ENCODE measurements at regions not wholly inside any gene's neighbourhood (a gene's known extent, or its start where the extent isn't known, plus 50 kb on each side); places are given as distances from the start of the nearest gene placed in this dataset.

DNA sequence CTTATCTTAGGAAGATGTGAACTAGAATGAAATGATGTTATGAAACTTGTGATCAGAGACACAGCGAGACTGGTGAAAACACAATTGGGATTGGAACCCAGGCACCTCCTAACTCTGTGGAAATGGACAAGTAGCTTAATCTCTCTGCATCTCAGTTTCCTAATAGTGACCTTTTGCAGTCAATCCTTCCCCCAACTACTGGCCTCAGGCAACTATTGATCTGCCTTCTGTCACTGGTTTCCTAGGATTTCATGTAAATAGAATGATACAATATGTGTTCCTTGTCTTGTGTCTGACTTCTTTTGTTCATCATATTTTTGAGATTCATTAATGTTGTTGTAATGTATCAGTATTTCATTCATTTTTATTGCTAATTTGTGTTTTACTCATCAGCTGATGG, 341.7 kb downstream of the REEP3 start (continued):
- TF ChIP-seq ESRRG (CRISPR knock-in tag; IDR thresholded peaks at IDR 0.05): no peak
- TF ChIP-seq ISL1 (CRISPR knock-in tag; IDR thresholded peaks at IDR 0.05): no peak
- TF ChIP-seq ARNTL (CRISPR knock-in tag; IDR thresholded peaks at IDR 0.05; ENCODE audit: borderline replicate concordance, low read depth): no peak

DNA sequence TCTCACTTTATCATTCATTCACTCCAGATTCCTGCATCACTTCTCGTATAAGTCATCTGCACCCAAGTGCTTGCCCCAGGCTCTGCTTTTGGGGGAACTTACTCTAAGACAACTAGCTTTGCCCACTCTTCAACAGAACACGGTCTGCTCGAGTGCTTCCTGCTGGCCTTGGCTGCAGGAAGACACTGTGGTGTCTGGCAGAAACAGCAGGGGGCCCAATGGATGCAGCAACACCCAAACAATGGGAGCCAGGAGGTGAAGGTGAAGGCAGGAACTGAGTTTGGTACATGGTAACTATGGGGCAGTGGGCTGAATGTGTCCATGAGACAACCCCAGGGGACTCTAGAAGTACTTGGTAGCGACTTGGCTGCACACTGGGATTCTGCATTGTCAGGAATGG, 344.0 kb downstream of the REEP3 start:
- TF ChIP-seq ESRRG (CRISPR knock-in tag; IDR thresholded peaks at IDR 0.05): no peak
- no peak for TF ChIP-seq ZNF565 (CRISPR knock-in tag; conservative IDR thresholded peaks at IDR 0.05; ENCODE audit: low read depth)
- no peak for TF ChIP-seq OSR1 (CRISPR knock-in tag; IDR thresholded peaks at IDR 0.05)
- TF ChIP-seq TOX (CRISPR knock-in tag; IDR thresholded peaks at IDR 0.05; ENCODE audit: borderline replicate concordance): no peak
- no peak for TF ChIP-seq CSDC2 (CRISPR knock-in tag; IDR thresholded peaks at IDR 0.05)
- TF ChIP-seq BACH2 (CRISPR knock-in tag; IDR thresholded peaks at IDR 0.05; ENCODE audit: borderline replicate concordance): no peak
- TF ChIP-seq, protein P1, sequence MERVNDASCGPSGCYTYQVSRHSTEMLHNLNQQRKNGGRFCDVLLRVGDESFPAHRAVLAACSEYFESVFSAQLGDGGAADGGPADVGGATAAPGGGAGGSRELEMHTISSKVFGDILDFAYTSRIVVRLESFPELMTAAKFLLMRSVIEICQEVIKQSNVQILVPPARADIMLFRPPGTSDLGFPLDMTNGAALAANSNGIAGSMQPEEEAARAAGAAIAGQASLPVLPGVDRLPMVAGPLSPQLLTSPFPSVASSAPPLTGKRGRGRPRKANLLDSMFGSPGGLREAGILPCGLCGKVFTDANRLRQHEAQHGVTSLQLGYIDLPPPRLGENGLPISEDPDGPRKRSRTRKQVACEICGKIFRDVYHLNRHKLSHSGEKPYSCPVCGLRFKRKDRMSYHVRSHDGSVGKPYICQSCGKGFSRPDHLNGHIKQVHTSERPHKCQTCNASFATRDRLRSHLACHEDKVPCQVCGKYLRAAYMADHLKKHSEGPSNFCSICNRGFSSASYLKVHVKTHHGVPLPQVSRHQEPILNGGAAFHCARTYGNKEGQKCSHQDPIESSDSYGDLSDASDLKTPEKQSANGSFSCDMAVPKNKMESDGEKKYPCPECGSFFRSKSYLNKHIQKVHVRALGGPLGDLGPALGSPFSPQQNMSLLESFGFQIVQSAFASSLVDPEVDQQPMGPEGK (CRISPR knock-in tag; IDR thresholded peaks at IDR 0.05; ENCODE audit: borderline replicate concordance): no peak
- TF ChIP-seq GLIS3 (CRISPR knock-in tag; IDR thresholded peaks at IDR 0.05): no peak
- TF ChIP-seq ZNF8 (CRISPR knock-in tag; IDR thresholded peaks at IDR 0.05): no peak
- TF ChIP-seq, protein P2, sequence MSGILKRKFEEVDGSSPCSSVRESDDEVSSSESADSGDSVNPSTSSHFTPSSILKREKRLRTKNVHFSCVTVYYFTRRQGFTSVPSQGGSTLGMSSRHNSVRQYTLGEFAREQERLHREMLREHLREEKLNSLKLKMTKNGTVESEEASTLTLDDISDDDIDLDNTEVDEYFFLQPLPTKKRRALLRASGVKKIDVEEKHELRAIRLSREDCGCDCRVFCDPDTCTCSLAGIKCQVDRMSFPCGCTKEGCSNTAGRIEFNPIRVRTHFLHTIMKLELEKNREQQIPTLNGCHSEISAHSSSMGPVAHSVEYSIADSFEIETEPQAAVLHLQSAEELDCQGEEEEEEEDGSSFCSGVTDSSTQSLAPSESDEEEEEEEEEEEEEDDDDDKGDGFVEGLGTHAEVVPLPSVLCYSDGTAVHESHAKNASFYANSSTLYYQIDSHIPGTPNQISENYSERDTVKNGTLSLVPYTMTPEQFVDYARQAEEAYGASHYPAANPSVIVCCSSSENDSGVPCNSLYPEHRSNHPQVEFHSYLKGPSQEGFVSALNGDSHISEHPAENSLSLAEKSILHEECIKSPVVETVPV (CRISPR knock-in tag; IDR thresholded peaks at IDR 0.05): no peak
- no peak for TF ChIP-seq ZC3H10 (CRISPR knock-in tag; IDR thresholded peaks at IDR 0.05)
- TF ChIP-seq, protein P3, sequence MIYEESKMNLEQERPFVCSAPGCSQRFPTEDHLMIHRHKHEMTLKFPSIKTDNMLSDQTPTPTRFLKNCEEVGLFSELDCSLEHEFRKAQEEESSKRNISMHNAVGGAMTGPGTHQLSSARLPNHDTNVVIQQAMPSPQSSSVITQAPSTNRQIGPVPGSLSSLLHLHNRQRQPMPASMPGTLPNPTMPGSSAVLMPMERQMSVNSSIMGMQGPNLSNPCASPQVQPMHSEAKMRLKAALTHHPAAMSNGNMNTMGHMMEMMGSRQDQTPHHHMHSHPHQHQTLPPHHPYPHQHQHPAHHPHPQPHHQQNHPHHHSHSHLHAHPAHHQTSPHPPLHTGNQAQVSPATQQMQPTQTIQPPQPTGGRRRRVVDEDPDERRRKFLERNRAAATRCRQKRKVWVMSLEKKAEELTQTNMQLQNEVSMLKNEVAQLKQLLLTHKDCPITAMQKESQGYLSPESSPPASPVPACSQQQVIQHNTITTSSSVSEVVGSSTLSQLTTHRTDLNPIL (CRISPR knock-in tag; IDR thresholded peaks at IDR 0.05; ENCODE audit: low read depth): no peak
- ATAC-seq: peak; percentile 24; the same call in 1 of the 3 replicates

DNA sequence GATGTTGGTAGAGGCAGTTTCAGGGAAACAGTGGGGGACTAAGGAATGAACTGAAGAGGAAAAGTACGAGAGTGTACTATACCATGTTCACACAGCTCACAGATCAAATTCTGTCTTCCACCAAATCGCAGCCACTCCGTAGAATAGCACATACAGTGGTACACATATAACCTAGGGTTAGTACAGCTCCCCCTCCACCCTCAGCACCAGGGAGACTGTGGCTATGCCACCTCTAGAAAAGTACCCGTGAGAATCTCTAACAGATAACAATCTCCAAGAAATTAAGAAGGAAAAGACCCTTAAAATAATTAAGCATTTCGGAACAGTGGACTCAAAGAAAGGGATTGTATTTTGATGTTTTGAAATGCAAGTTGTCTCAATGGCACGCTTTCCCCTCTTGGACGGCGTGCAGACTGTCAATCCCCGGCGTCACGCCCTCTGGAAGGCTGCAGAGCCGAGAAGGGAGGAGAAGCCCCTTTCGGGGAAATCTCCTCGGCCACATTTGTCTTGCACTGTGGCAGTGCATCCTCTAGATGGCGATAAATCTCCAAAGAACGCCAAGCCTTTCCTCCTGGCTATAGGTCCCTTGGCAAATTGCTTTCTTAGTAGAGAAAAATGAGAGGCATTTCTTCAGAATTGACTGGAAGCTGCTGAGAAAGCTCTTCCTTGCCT, 345.0 kb downstream of the REEP3 start:
- no peak for TF ChIP-seq ZFP30 (CRISPR knock-in tag; IDR thresholded peaks at IDR 0.05)
- TF ChIP-seq, protein P1 (CRISPR knock-in tag; IDR thresholded peaks at IDR 0.05; ENCODE audit: borderline replicate concordance): no peak
- no peak for TF ChIP-seq ARNTL (CRISPR knock-in tag; IDR thresholded peaks at IDR 0.05; ENCODE audit: borderline replicate concordance, low read depth)
- TF ChIP-seq, protein P4, sequence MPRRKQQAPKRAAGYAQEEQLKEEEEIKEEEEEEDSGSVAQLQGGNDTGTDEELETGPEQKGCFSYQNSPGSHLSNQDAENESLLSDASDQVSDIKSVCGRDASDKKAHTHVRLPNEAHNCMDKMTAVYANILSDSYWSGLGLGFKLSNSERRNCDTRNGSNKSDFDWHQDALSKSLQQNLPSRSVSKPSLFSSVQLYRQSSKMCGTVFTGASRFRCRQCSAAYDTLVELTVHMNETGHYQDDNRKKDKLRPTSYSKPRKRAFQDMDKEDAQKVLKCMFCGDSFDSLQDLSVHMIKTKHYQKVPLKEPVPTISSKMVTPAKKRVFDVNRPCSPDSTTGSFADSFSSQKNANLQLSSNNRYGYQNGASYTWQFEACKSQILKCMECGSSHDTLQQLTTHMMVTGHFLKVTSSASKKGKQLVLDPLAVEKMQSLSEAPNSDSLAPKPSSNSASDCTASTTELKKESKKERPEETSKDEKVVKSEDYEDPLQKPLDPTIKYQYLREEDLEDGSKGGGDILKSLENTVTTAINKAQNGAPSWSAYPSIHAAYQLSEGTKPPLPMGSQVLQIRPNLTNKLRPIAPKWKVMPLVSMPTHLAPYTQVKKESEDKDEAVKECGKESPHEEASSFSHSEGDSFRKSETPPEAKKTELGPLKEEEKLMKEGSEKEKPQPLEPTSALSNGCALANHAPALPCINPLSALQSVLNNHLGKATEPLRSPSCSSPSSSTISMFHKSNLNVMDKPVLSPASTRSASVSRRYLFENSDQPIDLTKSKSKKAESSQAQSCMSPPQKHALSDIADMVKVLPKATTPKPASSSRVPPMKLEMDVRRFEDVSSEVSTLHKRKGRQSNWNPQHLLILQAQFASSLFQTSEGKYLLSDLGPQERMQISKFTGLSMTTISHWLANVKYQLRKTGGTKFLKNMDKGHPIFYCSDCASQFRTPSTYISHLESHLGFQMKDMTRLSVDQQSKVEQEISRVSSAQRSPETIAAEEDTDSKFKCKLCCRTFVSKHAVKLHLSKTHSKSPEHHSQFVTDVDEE (CRISPR knock-in tag; IDR thresholded peaks at IDR 0.05): no peak
- no peak for TF ChIP-seq ZNF70 (CRISPR knock-in tag; IDR thresholded peaks at IDR 0.05)
- TF ChIP-seq, protein P3 (CRISPR knock-in tag; IDR thresholded peaks at IDR 0.05; ENCODE audit: low read depth): no peak
- no peak for TF ChIP-seq TCF4 (CRISPR knock-in tag; IDR thresholded peaks at IDR 0.05; ENCODE audit: borderline replicate concordance)
- no peak for TF ChIP-seq RARB (CRISPR knock-in tag; IDR thresholded peaks at IDR 0.05)
- peak; percentile 96 for ATAC-seq
